GM12872 (cell line): ENCODE measurements at regions not wholly inside any gene's neighbourhood (a gene's known extent, or its start where the extent isn't known, plus 50 kb on each side); places are given as distances from the start of the nearest gene placed in this dataset.

Source experiments
- TF ChIP-seq, protein P1 (sequence below): IDR thresholded peaks from 3 replicates; pipeline ENCODE4 v1.5.1; 2011; ENCODE audit warnings: low read depth, mild to moderate bottlenecking, low read length, moderate library complexity; ENCODE audit not compliant: insufficient read depth

- TF ChIP-seq, protein P1, sequence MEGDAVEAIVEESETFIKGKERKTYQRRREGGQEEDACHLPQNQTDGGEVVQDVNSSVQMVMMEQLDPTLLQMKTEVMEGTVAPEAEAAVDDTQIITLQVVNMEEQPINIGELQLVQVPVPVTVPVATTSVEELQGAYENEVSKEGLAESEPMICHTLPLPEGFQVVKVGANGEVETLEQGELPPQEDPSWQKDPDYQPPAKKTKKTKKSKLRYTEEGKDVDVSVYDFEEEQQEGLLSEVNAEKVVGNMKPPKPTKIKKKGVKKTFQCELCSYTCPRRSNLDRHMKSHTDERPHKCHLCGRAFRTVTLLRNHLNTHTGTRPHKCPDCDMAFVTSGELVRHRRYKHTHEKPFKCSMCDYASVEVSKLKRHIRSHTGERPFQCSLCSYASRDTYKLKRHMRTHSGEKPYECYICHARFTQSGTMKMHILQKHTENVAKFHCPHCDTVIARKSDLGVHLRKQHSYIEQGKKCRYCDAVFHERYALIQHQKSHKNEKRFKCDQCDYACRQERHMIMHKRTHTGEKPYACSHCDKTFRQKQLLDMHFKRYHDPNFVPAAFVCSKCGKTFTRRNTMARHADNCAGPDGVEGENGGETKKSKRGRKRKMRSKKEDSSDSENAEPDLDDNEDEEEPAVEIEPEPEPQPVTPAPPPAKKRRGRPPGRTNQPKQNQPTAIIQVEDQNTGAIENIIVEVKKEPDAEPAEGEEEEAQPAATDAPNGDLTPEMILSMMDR, result no peak
Measured at GRCh38 chr18:45227001-45227742, 388.1 kb upstream of the SLC14A2 start.

DNA sequence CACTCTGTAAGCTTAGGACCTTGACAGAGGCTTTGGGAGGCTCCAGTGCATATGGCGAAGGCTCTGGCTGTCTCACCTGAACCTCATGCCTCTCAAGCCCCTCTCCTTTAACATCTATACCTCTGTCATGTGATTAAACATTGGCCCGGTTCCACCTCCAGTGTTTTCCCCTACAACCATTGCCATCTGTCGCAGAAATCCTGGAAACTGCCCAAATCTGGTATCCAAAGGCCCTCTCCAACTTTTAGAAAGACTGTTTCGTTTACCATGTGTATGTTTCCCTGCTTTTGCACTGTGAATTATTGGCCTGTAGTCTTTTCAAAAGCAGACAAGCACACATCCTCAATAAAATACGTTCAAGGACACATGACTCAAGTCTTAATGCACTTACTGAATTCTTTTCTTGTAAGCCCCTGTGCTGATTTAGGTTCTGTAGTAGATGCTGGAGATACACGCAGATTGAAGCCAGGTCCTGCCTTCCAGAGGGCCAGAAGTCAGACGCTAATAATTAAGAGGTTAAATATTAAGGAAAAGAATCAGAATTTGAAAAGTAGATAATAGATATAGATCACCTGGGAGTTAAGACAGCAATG is 386.4 kb upstream of the SLC14A2 start:
- TF ChIP-seq, protein P1, result no peak

DNA sequence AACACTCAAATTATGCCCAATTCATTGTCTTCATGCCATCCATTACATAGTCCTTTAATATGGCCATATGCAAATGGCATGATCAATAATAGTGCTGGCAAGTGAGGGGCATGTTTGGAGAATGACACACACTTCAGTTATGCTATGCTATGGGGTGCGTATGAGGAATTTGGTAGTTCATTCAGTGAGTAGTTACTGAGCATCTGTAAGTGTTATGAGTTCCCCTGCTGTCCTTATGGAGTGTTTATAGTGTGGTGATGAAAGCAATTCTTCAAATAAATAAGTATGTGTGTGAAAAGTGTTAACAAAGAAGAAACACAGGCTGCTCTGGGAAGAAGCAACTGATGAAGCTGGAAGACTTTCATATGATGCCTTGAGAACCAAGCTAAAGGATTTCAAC is 383.7 kb upstream of the SLC14A2 start:
- TF ChIP-seq, protein P1, result no peak

GRCh38 chr18:45232061-45232460 is 383.2 kb upstream of the SLC14A2 start:
- TF ChIP-seq, protein P1, result no peak

GRCh38 chr18:45236676-45237075 is 378.6 kb upstream of the SLC14A2 start:
- TF ChIP-seq, protein P1, result no peak

- TF ChIP-seq, protein P1, result no peak
Measured at GRCh38 chr18:45237343-45238098, 377.8 kb upstream of the SLC14A2 start.

GRCh38 chr18:45241271-45241670 is 374.0 kb upstream of the SLC14A2 start:
- TF ChIP-seq, protein P1, result no peak
